GM12865 (cell line): ENCODE measurements at regions not wholly inside any gene's neighbourhood (a gene's known extent, or its start where the extent isn't known, plus 50 kb on each side); places are given as distances from the start of the nearest gene placed in this dataset.

Source experiments
- DNase-seq: peaks from one replicate; pipeline ENCODE4 v3.0.0; 2010; ENCODE audit warnings: low read depth
- H3K4me3 ChIP-seq: 2 replicates; pipeline ENCODE4 v1.5.1; 2011; ENCODE audit warnings: mild to moderate bottlenecking, low read depth, low read length, control low read depth
- TF ChIP-seq, protein P1 (sequence below): IDR thresholded peaks from 2 replicates; pipeline ENCODE4 v1.5.1; 2011; ENCODE audit warnings: low read length, control low read depth, low read depth, inconsistent platforms; ENCODE audit not compliant: insufficient read depth; ENCODE audit errors: missing control alignments

DNA sequence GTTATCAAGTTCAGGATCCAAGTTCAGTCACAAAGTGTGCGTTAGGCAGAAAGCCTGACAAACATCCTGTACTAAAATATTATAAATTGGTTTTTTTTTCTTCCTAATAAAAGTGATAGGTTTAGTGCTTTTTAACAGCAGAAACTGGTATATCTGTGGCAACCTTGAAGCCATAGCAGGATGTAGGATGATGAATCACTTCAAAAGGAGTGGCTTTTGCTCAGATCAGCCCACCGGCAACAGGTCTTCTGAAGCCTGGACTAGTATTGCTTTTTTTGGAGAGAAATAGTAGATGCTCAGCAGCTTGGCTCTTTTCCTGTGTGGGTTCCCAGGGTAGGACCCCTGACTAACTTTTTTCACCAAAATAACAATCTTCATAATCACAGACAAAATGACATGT, 190.8 kb downstream of the EPM2A start:
- TF ChIP-seq, protein P1, sequence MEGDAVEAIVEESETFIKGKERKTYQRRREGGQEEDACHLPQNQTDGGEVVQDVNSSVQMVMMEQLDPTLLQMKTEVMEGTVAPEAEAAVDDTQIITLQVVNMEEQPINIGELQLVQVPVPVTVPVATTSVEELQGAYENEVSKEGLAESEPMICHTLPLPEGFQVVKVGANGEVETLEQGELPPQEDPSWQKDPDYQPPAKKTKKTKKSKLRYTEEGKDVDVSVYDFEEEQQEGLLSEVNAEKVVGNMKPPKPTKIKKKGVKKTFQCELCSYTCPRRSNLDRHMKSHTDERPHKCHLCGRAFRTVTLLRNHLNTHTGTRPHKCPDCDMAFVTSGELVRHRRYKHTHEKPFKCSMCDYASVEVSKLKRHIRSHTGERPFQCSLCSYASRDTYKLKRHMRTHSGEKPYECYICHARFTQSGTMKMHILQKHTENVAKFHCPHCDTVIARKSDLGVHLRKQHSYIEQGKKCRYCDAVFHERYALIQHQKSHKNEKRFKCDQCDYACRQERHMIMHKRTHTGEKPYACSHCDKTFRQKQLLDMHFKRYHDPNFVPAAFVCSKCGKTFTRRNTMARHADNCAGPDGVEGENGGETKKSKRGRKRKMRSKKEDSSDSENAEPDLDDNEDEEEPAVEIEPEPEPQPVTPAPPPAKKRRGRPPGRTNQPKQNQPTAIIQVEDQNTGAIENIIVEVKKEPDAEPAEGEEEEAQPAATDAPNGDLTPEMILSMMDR = no peak
- no peak overlapping the region for H3K4me3 ChIP-seq
- no peak for DNase-seq

DNA sequence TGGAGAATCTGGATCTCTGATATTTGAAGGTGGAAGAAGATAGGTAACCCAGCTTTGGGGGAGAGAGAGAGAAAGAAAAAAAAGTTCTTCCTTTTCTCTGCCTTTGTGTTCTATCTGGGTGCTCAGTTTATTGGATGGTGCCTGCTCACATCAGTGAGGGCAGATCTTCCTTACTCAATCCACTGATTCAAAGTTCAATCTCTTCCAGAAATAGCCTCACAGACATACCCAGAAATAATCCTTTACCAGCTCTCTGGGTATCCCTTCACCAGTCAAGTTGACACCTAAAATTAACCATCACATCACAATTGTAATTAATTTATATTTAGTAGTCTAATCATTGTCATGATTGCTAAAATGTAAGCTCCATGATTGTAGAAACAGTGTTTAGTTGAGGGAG, 189.1 kb downstream of the EPM2A start:
- no peak for DNase-seq
- TF ChIP-seq, protein P1 = no peak
- H3K4me3 ChIP-seq = no peak overlapping the region

DNA sequence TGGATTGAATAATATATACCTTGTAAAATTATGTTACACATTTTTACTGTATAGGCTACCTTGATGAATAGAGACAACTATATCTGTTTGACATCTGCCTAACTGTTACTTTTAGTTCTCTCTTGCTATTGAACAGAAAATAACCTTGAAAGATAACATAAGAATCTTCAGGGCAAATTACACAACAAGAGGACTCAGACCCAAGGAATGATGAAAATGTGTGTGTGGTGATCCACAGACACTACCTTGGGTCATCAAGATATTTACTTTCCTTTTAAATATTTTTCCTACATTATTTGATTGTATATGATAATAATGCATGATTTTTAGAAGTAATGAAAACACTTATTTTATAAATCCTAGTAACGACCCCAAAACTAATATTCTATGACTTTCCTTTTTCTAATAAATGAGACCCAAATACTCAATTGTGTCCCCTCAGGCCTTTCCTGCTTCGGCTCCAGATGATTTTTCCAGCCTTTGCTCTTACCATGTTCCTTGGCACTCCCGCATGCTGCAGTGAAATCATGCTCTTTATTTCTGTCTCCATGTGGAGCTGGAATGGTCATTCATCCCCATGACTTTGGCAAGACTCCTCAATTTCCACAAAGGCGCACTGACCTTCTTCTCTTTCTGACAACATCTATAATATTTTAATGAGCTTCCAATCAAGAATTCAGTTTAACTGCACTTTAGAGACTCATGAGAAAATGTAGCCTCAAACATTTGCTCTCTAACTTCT, 187.6 kb downstream of the EPM2A start:
- TF ChIP-seq, protein P1 = no peak
- no peak for DNase-seq
- H3K4me3 ChIP-seq = no peak overlapping the region

DNA sequence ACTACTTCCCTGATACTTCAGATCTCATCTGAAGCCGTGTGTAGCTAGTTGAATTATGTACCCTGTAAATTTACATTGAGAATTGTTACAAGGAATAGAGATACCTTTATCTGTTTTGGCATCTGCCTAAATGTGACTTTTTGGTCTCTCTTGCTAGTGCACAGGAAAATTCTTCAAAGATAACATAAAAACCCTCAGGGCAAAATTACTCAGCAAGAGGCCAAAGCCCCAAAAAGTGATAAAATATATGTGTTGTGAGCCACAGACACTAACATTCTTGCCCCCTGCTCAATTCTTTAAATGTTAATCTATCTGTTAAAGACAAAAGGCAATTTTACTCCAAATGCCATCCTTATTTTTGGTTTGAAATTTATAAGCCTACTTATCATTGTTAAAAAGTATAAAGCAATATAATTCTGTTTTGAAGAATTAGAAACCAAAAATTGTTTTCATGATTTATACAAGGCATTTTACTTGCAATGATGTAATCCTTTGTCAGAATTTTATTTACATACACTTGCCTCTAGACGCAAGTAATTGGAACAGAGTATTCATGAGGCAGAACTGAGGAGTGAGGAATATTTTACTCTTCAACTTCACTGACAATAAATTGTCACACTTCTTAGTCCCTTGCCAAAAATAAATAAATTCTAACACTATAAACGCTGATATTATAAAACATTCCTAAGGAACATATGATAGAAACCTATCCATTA, 186.2 kb downstream of the EPM2A start:
- H3K4me3 ChIP-seq = no peak overlapping the region
- no peak for DNase-seq
- TF ChIP-seq, protein P1 = no peak

DNA sequence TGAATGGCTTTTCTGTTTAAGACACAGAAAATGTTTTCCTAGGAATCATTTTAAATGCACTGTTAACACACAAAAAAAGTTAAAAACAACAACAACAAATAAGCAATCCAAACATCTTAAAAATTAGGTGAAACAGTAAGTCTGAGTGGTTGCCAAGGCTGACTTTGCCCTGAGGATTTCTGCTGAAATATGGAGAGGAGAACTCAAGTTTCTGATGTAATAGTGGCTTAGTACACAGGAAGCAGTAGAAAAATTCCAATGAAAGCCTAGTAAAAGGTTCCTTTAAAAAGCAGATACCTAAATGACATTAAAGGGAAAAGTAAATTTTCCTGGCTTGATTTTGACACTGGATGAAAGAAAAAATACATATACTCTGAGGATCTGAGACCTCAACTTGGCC, 184.2 kb downstream of the EPM2A start:
- no peak for DNase-seq
- H3K4me3 ChIP-seq = no peak overlapping the region
- TF ChIP-seq, protein P1 = no peak

DNA sequence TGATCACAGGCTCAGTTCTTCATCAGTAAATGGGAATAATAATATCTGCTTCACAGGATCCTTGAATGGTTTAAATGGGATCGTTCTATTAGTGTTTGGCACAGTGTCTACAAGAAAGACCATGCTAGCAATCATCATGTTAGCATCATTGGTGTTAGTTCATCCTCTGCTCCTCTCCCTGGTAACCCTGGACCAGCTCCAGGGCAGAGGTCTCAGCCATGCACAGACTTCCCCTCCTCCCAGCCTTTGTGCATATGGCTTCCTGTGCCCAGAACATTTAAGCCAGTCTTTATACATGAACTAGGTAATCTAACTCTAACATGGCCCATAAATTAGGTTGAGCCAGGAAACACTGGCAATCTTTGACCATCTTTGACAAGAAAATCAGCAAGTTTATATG, 180.2 kb downstream of the EPM2A start:
- TF ChIP-seq, protein P1 = no peak
- no peak for DNase-seq
- H3K4me3 ChIP-seq = no peak overlapping the region

DNA sequence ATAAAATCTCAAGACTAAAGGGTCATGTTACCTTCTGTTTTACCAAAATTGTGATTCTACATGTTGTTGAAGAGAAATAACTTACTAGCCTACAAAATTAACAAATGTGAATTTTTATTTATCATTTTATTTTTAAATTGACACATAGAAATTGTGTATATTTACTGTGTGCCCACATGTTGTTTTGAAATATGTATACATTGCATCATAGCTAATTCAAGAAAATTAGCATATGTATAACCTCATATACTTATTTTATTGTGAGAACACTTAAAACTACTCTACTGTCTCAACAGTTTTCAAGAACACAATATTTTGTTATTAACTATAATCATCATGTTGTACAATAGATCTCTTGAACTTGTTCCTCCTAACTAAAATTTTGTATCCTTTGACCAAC, 177.8 kb downstream of the EPM2A start:
- TF ChIP-seq, protein P1 = no peak
- H3K4me3 ChIP-seq = no peak overlapping the region
- DNase-seq = no peak
